Activated CD8-positive, alpha-beta memory T cell treated with anti-CD3 and anti-CD28 coated beads for 24 hours (primary cell): ENCODE measurements at regions not wholly inside any gene's neighbourhood (a gene's known extent, or its start where the extent isn't known, plus 50 kb on each side); places are given as distances from the start of the nearest gene placed in this dataset.

Experiments used
- DNase-seq: peaks from one replicate; pipeline ENCODE4 v3.0.0-alpha.2; 2020

DNA sequence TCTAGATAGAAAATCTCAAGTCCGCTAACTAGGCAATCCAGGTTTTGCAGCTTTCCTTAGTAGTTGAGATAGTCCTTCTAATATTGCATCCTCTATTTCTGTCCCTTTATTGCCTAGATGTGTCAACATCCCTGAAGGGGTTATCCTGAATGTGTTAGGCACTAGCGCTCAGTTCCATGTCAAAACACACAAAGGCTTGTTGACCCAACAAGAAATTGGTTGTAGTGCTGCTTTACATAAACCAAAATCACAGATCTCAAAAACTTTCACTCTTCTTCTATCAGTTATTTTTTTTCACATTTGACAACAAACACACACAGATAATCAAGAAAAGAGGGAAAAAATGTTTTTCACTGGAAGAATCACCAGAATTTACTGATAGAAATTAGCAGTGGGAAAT is 51.4 kb upstream of the SOX2 start:
- no peak for DNase-seq

GRCh38 chr3:181637456-181637855 is 74.3 kb upstream of the SOX2 start:
- no peak for DNase-seq

- DNase-seq: no peak
Measured at GRCh38 chr3:181637056-181637455, 74.7 kb upstream of the SOX2 start.

GRCh38 chr3:181635141-181635540 is 76.6 kb upstream of the SOX2 start:
- no peak for DNase-seq

DNA sequence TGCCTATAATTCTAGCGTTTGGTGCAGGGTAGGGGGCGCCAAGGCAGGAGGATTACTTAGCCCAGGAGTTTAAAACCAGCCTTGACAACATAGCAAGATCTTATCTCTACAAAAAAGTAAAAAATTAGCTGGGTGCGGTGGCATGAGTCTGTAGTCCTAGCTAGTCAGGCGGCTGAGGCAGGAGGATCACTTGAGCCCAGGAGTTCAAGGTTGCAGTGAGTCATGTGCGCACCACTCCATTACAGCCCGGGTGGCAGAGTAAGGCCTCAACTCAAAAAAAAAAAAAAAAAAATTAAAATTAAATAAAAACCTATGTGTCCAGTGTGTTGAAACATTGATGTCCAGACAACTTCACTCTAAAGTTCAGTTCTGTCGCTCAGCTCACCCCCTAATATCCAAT is 78.2 kb upstream of the SOX2 start:
- DNase-seq: no peak

- DNase-seq: no peak
Measured at GRCh38 chr3:181631901-181632300, 79.8 kb upstream of the SOX2 start.

DNA sequence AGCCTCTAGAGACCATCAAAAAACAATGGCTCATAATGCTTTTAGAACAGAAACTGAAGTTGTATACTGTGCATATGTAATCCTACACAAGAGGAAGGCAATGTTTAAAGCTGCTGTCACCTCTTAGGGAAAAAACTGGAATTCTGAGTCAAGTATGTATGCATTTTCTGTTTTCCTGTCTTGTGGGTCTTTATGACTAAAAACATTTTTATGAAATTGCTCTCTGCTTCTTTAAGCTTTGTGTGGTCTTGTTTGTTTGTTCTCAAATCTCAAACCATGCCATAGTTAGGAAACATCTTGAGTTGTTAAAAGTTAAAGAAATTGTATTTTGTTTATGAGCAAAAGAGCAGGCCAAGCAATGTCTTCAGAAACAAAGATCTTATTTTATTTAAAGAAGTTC is 80.9 kb upstream of the SOX2 start:
- no peak for DNase-seq

GRCh38 chr3:181629711-181630110 is 82.0 kb upstream of the SOX2 start:
- DNase-seq: no peak

- DNase-seq: no peak
Measured at GRCh38 chr3:181629029-181629428, 82.7 kb upstream of the SOX2 start.

GRCh38 chr3:181628384-181628783 is 83.3 kb upstream of the SOX2 start:
- no peak for DNase-seq

DNA sequence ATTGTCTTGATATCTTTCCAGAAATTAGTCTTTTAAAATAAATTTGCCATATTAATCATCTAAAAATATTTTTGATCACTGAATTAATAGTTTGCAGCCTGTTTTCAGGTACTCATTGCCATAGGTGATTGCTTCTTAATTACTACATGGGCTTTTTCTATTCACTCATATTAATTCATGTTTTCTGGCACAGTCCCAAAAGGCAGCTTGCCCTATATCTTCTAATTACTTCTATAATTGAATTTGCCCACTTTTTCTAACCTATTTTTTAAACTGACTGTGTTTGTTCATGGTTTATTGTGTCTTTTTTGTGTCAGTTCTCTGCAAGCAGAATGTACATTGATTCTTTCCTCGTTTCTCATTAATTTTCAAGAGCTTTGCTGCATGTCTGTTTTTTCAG is 85.7 kb upstream of the SOX2 start:
- DNase-seq: no peak

DNA sequence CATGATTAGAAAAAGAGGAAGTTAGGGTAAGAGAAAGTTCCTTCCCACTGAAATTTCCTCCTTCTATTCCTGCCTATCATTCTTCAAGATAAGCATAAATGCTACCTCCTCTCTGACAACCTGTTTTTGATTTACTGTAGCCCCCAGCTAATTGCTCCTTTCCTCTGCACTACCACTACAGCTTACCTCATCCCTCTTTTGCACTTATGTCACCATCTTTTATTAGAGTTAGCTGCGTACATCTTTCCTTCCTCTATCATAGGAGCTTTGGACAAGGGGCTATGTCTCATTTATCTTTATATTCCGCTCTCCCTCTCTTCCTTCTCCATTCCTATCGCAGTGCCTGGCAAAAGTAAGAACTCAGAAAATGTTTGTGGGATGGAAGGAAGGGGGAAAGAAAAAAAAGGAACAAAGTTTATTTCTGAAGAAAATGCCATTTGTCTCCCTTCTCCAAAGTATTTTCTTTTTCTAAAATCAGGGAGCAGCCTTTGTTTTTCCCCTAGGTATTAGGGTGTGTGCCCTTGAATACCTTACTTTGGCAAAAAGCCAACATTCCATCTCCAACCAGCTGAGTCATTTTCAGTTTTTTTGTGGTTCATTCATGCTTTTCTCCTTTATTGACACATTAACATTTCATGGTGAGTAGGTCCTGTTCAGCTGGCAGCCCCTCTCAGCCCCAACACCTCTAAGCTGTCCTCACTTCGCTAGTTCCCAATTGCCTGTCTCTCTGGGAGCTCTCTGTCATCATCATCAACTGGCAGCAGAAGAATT is 87.6 kb upstream of the SOX2 start:
- no peak for DNase-seq

GRCh38 chr3:181622365-181622764 is 89.4 kb upstream of the SOX2 start:
- DNase-seq: no peak

DNA sequence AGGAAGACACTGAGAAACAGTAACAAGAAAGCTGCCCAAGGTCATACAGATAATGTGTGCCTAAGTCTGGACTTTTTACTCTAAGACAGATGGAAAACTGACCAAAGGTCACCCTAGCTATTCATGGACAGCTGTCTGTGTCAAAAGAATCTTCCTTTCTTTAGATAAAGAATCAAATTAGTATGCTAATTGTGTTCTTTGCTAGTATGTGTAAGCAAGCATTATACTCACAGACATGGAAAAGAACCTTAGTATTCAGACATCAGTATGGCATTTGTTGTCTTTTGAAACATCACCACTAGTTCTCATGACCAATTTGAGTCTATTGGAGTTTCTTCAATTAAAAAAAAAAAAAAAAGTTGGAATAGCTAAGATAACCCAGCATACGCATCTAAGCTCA is 91.8 kb upstream of the SOX2 start:
- no peak for DNase-seq

DNA sequence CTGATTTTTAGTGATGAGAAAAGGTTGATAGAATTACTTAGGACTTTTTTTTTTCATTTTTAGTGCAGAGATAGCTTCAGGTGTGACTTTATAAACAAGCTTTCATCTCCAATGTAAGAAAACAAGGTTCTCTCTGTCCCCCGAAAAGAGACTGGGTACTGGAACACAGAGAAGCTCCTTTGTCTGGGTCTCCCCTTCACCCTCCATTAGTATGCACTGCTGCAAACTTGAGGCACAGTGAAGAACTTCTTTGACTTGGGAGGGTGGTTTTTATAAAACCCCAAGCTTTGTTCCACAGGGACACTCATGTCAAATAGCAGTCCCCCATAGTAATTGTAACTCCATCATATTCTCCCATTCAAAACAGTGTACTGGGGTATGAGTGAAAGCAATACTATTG is 93.5 kb upstream of the SOX2 start:
- no peak for DNase-seq

GRCh38 chr3:181616088-181617070 is 95.3 kb upstream of the SOX2 start:
- no peak for DNase-seq

- no peak for DNase-seq
Measured at GRCh38 chr3:181615666-181616065, 96.1 kb upstream of the SOX2 start.

- DNase-seq: no peak
Measured at GRCh38 chr3:181614878-181615277, 96.8 kb upstream of the SOX2 start.

- DNase-seq: no peak
Measured at GRCh38 chr3:181613813-181614212, 97.9 kb upstream of the SOX2 start.

DNA sequence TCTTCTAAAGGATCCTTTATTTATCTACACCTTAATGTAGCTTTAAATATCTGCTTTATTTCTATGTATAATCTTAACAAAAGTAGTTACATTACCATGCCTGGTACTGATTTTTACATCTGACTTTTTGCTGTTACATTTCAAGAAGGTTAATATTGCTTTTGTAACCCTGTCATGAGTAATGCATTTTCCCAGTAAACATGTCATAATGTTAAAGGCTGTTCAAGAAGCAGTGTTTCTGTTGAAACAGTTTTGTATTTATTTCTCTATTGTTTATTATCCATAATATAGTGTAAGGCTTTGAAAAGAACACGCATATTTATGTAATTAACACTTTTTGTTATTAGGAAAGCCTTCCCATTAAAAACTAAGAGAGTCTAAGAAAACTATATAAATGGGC is 98.5 kb upstream of the SOX2 start:
- no peak for DNase-seq

DNA sequence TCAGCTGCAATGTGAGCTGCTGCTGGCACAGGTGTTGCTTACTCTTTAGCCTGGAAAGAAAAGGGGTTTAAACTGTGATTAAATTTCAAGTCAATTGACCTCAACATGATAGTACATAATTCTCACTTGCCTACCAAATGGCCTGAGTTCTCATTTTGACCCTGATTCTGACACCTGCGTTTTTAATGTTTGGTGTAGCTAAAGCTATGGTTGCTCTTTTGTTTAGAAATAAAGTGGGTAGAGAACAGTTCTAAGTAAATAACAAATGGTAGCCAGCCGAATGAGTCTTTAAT is 100.8 kb upstream of the SOX2 start:
- no peak for DNase-seq

DNA sequence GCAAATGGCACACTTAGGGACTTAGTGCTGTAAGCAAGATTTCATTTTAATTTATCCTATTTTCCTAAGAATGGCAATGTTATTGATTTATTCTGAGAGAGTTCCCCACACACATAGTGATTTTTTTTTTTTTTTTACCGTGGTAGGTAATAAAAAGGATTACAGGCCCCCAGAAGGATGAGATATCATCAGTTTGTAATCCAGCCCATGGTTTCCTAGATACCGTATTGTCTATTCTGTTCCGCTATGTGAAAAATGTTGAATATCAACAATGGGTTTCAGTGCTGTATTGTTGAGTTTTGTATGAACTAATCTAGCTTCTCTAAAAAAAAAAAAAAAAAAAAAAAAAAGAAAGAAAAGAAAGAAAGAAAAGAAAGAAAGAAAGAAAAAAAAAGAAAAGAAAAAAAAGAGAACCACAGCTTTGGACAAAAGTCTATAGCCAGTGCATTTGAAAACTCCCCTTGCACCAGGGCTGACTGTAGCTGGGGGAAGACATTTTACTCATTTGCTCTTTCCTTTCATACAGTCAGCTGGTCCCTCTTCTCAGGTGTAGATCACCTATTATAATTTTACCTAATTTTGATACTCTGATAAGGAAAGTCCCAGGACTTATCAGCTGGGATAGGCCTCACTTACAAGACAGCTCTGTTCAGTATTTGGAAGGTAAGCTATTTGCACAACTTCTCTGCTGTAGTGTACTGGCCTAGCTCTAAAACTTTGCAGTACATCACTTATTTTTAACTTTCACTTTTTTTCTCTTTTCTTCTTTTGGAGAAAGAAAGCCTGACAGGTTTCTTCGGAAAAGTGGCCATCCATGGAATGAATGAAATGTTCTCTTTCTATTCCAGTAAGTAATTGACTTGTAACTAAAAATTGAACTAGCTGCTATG is 101.4 kb upstream of the SOX2 start:
- no peak for DNase-seq

DNA sequence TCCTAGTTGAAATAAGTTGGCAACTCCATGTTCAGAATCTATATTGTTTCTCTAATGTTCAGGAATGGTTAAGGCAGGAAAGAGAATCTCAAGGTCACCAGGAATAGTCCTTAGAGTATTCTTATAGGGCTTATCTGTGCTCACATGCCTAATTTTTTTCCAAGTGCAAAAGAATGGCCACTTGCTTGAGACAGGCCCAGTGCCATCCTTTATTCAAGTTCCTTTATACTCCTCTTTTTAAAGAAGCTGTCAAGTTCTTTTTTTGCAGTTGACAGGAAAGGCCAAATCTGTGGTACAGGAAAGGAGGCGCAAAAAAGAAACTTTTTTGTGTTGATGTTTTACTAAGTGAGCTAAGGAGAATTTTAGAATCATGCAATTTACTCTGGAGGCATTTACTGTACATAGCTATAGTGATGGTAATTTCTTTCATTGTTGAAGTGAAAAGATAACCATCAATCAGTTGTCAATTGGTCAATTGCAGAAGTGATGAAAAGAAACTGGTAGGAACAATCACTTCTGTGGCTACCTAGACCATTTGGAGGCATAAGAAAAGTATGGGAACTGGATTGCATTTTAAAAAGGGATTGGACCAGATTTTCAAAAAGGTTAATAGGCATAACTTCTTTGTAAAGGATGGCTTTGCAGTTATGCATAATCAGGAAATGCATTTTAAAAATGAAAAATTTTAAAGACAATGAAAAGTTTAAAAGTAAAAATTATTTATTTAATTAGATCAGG is 102.5 kb upstream of the SOX2 start:
- DNase-seq: no peak
